ENCODE measurements at regions not wholly inside any gene's neighbourhood (a gene's known extent, or its start where the extent isn't known, plus 50 kb on each side); places are given as distances from the start of the nearest gene placed in this dataset.

- H3K27ac ChIP-seq (ENCODE audit: low read length): no peak overlapping the region
- no peak overlapping the region for H3K4me3 ChIP-seq (ENCODE audit: low read length in 2 of 2)
- no peaks in the 10 kb centered on the region for H3K4me1 ChIP-seq (ENCODE audit: control insufficient read depth, insufficient read depth, low read length)
- H3K9me3 ChIP-seq (ENCODE audit: control insufficient read depth in 2 of 2, low read length in 2 of 2): no peaks in the 10 kb centered on the region
- H3K27me3 ChIP-seq (ENCODE audit: control insufficient read depth in 1 of 2, insufficient read depth in 2 of 2, low read length in 2 of 2): no peaks in the 10 kb centered on the region
- no peaks in the 10 kb centered on the region for H3K36me3 ChIP-seq (ENCODE audit: control insufficient read depth in 2 of 2, insufficient read depth in 2 of 2, low read length in 2 of 2)
- no peak overlapping the region for H3K9ac ChIP-seq (ENCODE audit: low read length in 2 of 2)
Measured at GRCh38 chr5:34589832-34590231, 66.3 kb upstream of the RAI14 start.

- H3K9ac ChIP-seq (ENCODE audit: low read length in 2 of 2): no peak overlapping the region
- no peak overlapping the region for H3K27ac ChIP-seq (ENCODE audit: low read length)
- H3K4me1 ChIP-seq (ENCODE audit: control insufficient read depth, insufficient read depth, low read length): no peaks in the 10 kb centered on the region
- no peaks in the 10 kb centered on the region for H3K9me3 ChIP-seq (ENCODE audit: control insufficient read depth in 2 of 2, low read length in 2 of 2)
- no peaks in the 10 kb centered on the region for H3K36me3 ChIP-seq (ENCODE audit: control insufficient read depth in 2 of 2, insufficient read depth in 2 of 2, low read length in 2 of 2)
- H3K4me3 ChIP-seq (ENCODE audit: low read length in 2 of 2): no peak overlapping the region
- no peaks in the 10 kb centered on the region for H3K27me3 ChIP-seq (ENCODE audit: control insufficient read depth in 1 of 2, insufficient read depth in 2 of 2, low read length in 2 of 2)
Measured at GRCh38 chr5:34591723-34592122, 64.4 kb upstream of the RAI14 start.

- Histone ChIP-seq H3K36me3 (ENCODE audit: control insufficient read depth in 2 of 2, insufficient read depth in 2 of 2, low read length in 2 of 2) (no peaks in the 10 kb centered on the region), H3K27me3 (ENCODE audit: control insufficient read depth in 1 of 2, insufficient read depth in 2 of 2, low read length in 2 of 2) (no peaks in the 10 kb centered on the region), H3K27ac (ENCODE audit: low read length) (no peak overlapping the region), H3K4me3 (ENCODE audit: low read length in 2 of 2) (no peak overlapping the region), H3K9ac (ENCODE audit: low read length in 2 of 2) (no peak overlapping the region), H3K4me1 (ENCODE audit: control insufficient read depth, insufficient read depth, low read length) (no peaks in the 10 kb centered on the region), H3K9me3 (ENCODE audit: control insufficient read depth in 2 of 2, low read length in 2 of 2) (no peaks in the 10 kb centered on the region)
Measured at GRCh38 chr5:34597034-34598027, 58.8 kb upstream of the RAI14 start.

- Histone ChIP-seq H3K4me3 (ENCODE audit: low read length in 2 of 2) (no peak overlapping the region), H3K36me3 (ENCODE audit: control insufficient read depth in 2 of 2, insufficient read depth in 2 of 2, low read length in 2 of 2) (no peaks in the 10 kb centered on the region), H3K9ac (ENCODE audit: low read length in 2 of 2) (no peak overlapping the region), H3K27ac (ENCODE audit: low read length) (no peak overlapping the region), H3K9me3 (ENCODE audit: control insufficient read depth in 2 of 2, low read length in 2 of 2) (no peaks in the 10 kb centered on the region), H3K4me1 (ENCODE audit: control insufficient read depth, insufficient read depth, low read length) (no peaks in the 10 kb centered on the region), H3K27me3 (ENCODE audit: control insufficient read depth in 1 of 2, insufficient read depth in 2 of 2, low read length in 2 of 2) (no peaks in the 10 kb centered on the region)
Measured at GRCh38 chr5:34598177-34598794, 57.8 kb upstream of the RAI14 start.

GRCh38 chr5:34599471-34600117 is 56.5 kb upstream of the RAI14 start:
- Histone ChIP-seq H3K9ac (ENCODE audit: low read length in 2 of 2) (no peak overlapping the region), H3K27ac (ENCODE audit: low read length) (no peak overlapping the region), H3K27me3 (ENCODE audit: control insufficient read depth in 1 of 2, insufficient read depth in 2 of 2, low read length in 2 of 2) (no peaks in the 10 kb centered on the region), H3K9me3 (ENCODE audit: control insufficient read depth in 2 of 2, low read length in 2 of 2) (no peaks in the 10 kb centered on the region), H3K4me1 (ENCODE audit: control insufficient read depth, insufficient read depth, low read length) (no peaks in the 10 kb centered on the region), H3K36me3 (ENCODE audit: control insufficient read depth in 2 of 2, insufficient read depth in 2 of 2, low read length in 2 of 2) (no peaks in the 10 kb centered on the region), H3K4me3 (ENCODE audit: low read length in 2 of 2) (no peak overlapping the region)

GRCh38 chr5:34600118-34600493 is 56.0 kb upstream of the RAI14 start:
- Histone ChIP-seq H3K9me3 (ENCODE audit: control insufficient read depth in 2 of 2, low read length in 2 of 2) (no peaks in the 10 kb centered on the region), H3K9ac (ENCODE audit: low read length in 2 of 2) (no peak overlapping the region), H3K4me3 (ENCODE audit: low read length in 2 of 2) (no peak overlapping the region), H3K4me1 (ENCODE audit: control insufficient read depth, insufficient read depth, low read length) (no peaks in the 10 kb centered on the region), H3K27me3 (ENCODE audit: control insufficient read depth in 1 of 2, insufficient read depth in 2 of 2, low read length in 2 of 2) (no peaks in the 10 kb centered on the region), H3K27ac (ENCODE audit: low read length) (no peak overlapping the region), H3K36me3 (ENCODE audit: control insufficient read depth in 2 of 2, insufficient read depth in 2 of 2, low read length in 2 of 2) (no peaks in the 10 kb centered on the region)

GRCh38 chr5:34603378-34603777 is 52.8 kb upstream of the RAI14 start:
- Histone ChIP-seq H3K9me3 (ENCODE audit: control insufficient read depth in 2 of 2, low read length in 2 of 2) (no peaks in the 10 kb centered on the region), H3K4me3 (ENCODE audit: low read length in 2 of 2) (no peak overlapping the region), H3K27me3 (ENCODE audit: control insufficient read depth in 1 of 2, insufficient read depth in 2 of 2, low read length in 2 of 2) (no peaks in the 10 kb centered on the region), H3K36me3 (ENCODE audit: control insufficient read depth in 2 of 2, insufficient read depth in 2 of 2, low read length in 2 of 2) (no peaks in the 10 kb centered on the region), H3K9ac (ENCODE audit: low read length in 2 of 2) (no peak overlapping the region), H3K4me1 (ENCODE audit: control insufficient read depth, insufficient read depth, low read length) (no peaks in the 10 kb centered on the region), H3K27ac (ENCODE audit: low read length) (no peak overlapping the region)

- H3K27ac ChIP-seq (ENCODE audit: low read length): no peak overlapping the region
- H3K36me3 ChIP-seq (ENCODE audit: control insufficient read depth in 2 of 2, insufficient read depth in 2 of 2, low read length in 2 of 2): no peaks in the 10 kb centered on the region
- no peaks in the 10 kb centered on the region for H3K9me3 ChIP-seq (ENCODE audit: control insufficient read depth in 2 of 2, low read length in 2 of 2)
Measured at GRCh38 chr5:34604119-34604675, 51.9 kb upstream of the RAI14 start.

GRCh38 chr5:34606101-34606500 is 50.0 kb upstream of the RAI14 start:
- Histone ChIP-seq H3K27ac (ENCODE audit: low read length) (no peak overlapping the region), H3K27me3 (ENCODE audit: control insufficient read depth in 1 of 2, insufficient read depth in 2 of 2, low read length in 2 of 2) (no peaks in the 10 kb centered on the region), H3K9me3 (ENCODE audit: control insufficient read depth in 2 of 2, low read length in 2 of 2) (no peaks in the 10 kb centered on the region), H3K36me3 (ENCODE audit: control insufficient read depth in 2 of 2, insufficient read depth in 2 of 2, low read length in 2 of 2) (no peaks in the 10 kb centered on the region), H3K4me1 (ENCODE audit: control insufficient read depth, insufficient read depth, low read length) (peaks cover 2% of the 10 kb centered on the region), H3K9ac (ENCODE audit: low read length in 2 of 2) (no peak overlapping the region), H3K4me3 (ENCODE audit: low read length in 2 of 2) (no peak overlapping the region)

More at GRCh38 chr5:34604119-34604675, 51.9 kb upstream of the RAI14 start:
- no peak overlapping the region for H3K9ac ChIP-seq (ENCODE audit: low read length in 2 of 2)
- H3K4me3 ChIP-seq (ENCODE audit: low read length in 2 of 2): no peak overlapping the region
- H3K4me1 ChIP-seq (ENCODE audit: control insufficient read depth, insufficient read depth, low read length): peaks cover 2% of the 10 kb centered on the region
- no peaks in the 10 kb centered on the region for H3K27me3 ChIP-seq (ENCODE audit: control insufficient read depth in 1 of 2, insufficient read depth in 2 of 2, low read length in 2 of 2)
